ENCODE measurements at regions not wholly inside any gene's neighbourhood (a gene's known extent, or its start where the extent isn't known, plus 50 kb on each side); places are given as distances from the start of the nearest gene placed in this dataset.

- Histone ChIP-seq H3K9me3 (ENCODE audit: control insufficient read depth in 1 of 2, low read length in 2 of 2) (peaks cover 0 to 2% of the 10 kb centered on the region in 2 donors), H3K36me3 (ENCODE audit: control insufficient read depth in 1 of 2, insufficient read depth in 2 of 2, low read length in 2 of 2) (no peaks in the 10 kb centered on the region), H3K27me3 (ENCODE audit: control insufficient read depth in 1 of 2, insufficient read depth in 2 of 2, low read length in 2 of 2) (peaks cover 0 to 3% of the 10 kb centered on the region in 2 donors), H3K9ac (ENCODE audit: low read depth in 1 of 2, low read length in 2 of 2) (no peak overlapping the region), H3K4me1 (ENCODE audit: control insufficient read depth in 1 of 2, insufficient read depth in 2 of 2, low read length in 2 of 2) (no peaks in the 10 kb centered on the region), H3K27ac (ENCODE audit: low read depth, low read length) (no peak overlapping the region), H3K4me3 (ENCODE audit: low read depth in 1 of 2, low read length in 2 of 2) (no peak overlapping the region)
Measured at GRCh38 chr19:29366757-29367156, 153.8 kb upstream of the UQCRFS1 start.

GRCh38 chr19:29367791-29368222, 154.9 kb upstream of the UQCRFS1 start:
- no peaks in the 10 kb centered on the region for H3K36me3 ChIP-seq (ENCODE audit: control insufficient read depth in 1 of 2, insufficient read depth in 2 of 2, low read length in 2 of 2)
- no peak overlapping the region for H3K9ac ChIP-seq (ENCODE audit: low read depth in 1 of 2, low read length in 2 of 2)

GRCh38 chr19:29370276-29370675, 155.5 kb upstream of the VSTM2B start:
- H3K27ac ChIP-seq (ENCODE audit: low read depth, low read length): no peak overlapping the region
- H3K4me1 ChIP-seq (ENCODE audit: control insufficient read depth in 1 of 2, insufficient read depth in 2 of 2, low read length in 2 of 2): no peaks in the 10 kb centered on the region
- no peaks in the 10 kb centered on the region for H3K36me3 ChIP-seq (ENCODE audit: control insufficient read depth in 1 of 2, insufficient read depth in 2 of 2, low read length in 2 of 2)
- no peaks in the 10 kb centered on the region for H3K9me3 ChIP-seq (ENCODE audit: control insufficient read depth in 1 of 2, low read length in 2 of 2)
- H3K4me3 ChIP-seq (ENCODE audit: low read depth in 1 of 2, low read length in 2 of 2): no peak overlapping the region
- H3K9ac ChIP-seq (ENCODE audit: low read depth in 1 of 2, low read length in 2 of 2): no peak overlapping the region
- H3K27me3 ChIP-seq (ENCODE audit: control insufficient read depth in 1 of 2, insufficient read depth in 2 of 2, low read length in 2 of 2): peaks cover 0 to 3% of the 10 kb centered on the region in 2 donors

More at GRCh38 chr19:29367791-29368222, 154.9 kb upstream of the UQCRFS1 start:
- Histone ChIP-seq H3K9me3 (ENCODE audit: control insufficient read depth in 1 of 2, low read length in 2 of 2) (no peaks in the 10 kb centered on the region), H3K27me3 (ENCODE audit: control insufficient read depth in 1 of 2, insufficient read depth in 2 of 2, low read length in 2 of 2) (peaks cover 0 to 3% of the 10 kb centered on the region in 2 donors), H3K27ac (ENCODE audit: low read depth, low read length) (no peak overlapping the region), H3K4me1 (ENCODE audit: control insufficient read depth in 1 of 2, insufficient read depth in 2 of 2, low read length in 2 of 2) (no peaks in the 10 kb centered on the region), H3K4me3 (ENCODE audit: low read depth in 1 of 2, low read length in 2 of 2) (no peak overlapping the region)

- H3K27me3 ChIP-seq (ENCODE audit: control insufficient read depth in 1 of 2, insufficient read depth in 2 of 2, low read length in 2 of 2): peaks cover 0 to under 1% of the 10 kb centered on the region in 2 donors
- no peak overlapping the region for H3K27ac ChIP-seq (ENCODE audit: low read depth, low read length)
- no peak overlapping the region for H3K9ac ChIP-seq (ENCODE audit: low read depth in 1 of 2, low read length in 2 of 2)
- H3K36me3 ChIP-seq (ENCODE audit: control insufficient read depth in 1 of 2, insufficient read depth in 2 of 2, low read length in 2 of 2): no peaks in the 10 kb centered on the region
- H3K4me3 ChIP-seq (ENCODE audit: low read depth in 1 of 2, low read length in 2 of 2): no peak overlapping the region
- H3K4me1 ChIP-seq (ENCODE audit: control insufficient read depth in 1 of 2, insufficient read depth in 2 of 2, low read length in 2 of 2): no peaks in the 10 kb centered on the region
- no peaks in the 10 kb centered on the region for H3K9me3 ChIP-seq (ENCODE audit: control insufficient read depth in 1 of 2, low read length in 2 of 2)
Measured at GRCh38 chr19:29371251-29372090, 154.3 kb upstream of the VSTM2B start.

GRCh38 chr19:29372091-29372415, 153.7 kb upstream of the VSTM2B start:
- Histone ChIP-seq H3K9ac (ENCODE audit: low read depth in 1 of 2, low read length in 2 of 2) (no peak overlapping the region), H3K9me3 (ENCODE audit: control insufficient read depth in 1 of 2, low read length in 2 of 2) (no peaks in the 10 kb centered on the region), H3K36me3 (ENCODE audit: control insufficient read depth in 1 of 2, insufficient read depth in 2 of 2, low read length in 2 of 2) (no peaks in the 10 kb centered on the region), H3K27ac (ENCODE audit: low read depth, low read length) (no peak overlapping the region), H3K27me3 (ENCODE audit: control insufficient read depth in 1 of 2, insufficient read depth in 2 of 2, low read length in 2 of 2) (no peaks in the 10 kb centered on the region), H3K4me3 (ENCODE audit: low read depth in 1 of 2, low read length in 2 of 2) (no peak overlapping the region), H3K4me1 (ENCODE audit: control insufficient read depth in 1 of 2, insufficient read depth in 2 of 2, low read length in 2 of 2) (no peaks in the 10 kb centered on the region)

GRCh38 chr19:29372461-29372860, 153.3 kb upstream of the VSTM2B start:
- Histone ChIP-seq H3K4me1 (ENCODE audit: control insufficient read depth in 1 of 2, insufficient read depth in 2 of 2, low read length in 2 of 2) (no peaks in the 10 kb centered on the region), H3K27ac (ENCODE audit: low read depth, low read length) (no peak overlapping the region), H3K9ac (ENCODE audit: low read depth in 1 of 2, low read length in 2 of 2) (no peak overlapping the region), H3K27me3 (ENCODE audit: control insufficient read depth in 1 of 2, insufficient read depth in 2 of 2, low read length in 2 of 2) (no peaks in the 10 kb centered on the region), H3K36me3 (ENCODE audit: control insufficient read depth in 1 of 2, insufficient read depth in 2 of 2, low read length in 2 of 2) (no peaks in the 10 kb centered on the region), H3K4me3 (ENCODE audit: low read depth in 1 of 2, low read length in 2 of 2) (no peak overlapping the region), H3K9me3 (ENCODE audit: control insufficient read depth in 1 of 2, low read length in 2 of 2) (no peaks in the 10 kb centered on the region)

- Histone ChIP-seq H3K27ac (ENCODE audit: low read depth, low read length) (no peak overlapping the region), H3K9me3 (ENCODE audit: control insufficient read depth in 1 of 2, low read length in 2 of 2) (no peaks in the 10 kb centered on the region), H3K4me3 (ENCODE audit: low read depth in 1 of 2, low read length in 2 of 2) (no peak overlapping the region), H3K4me1 (ENCODE audit: control insufficient read depth in 1 of 2, insufficient read depth in 2 of 2, low read length in 2 of 2) (no peaks in the 10 kb centered on the region), H3K36me3 (ENCODE audit: control insufficient read depth in 1 of 2, insufficient read depth in 2 of 2, low read length in 2 of 2) (no peaks in the 10 kb centered on the region), H3K27me3 (ENCODE audit: control insufficient read depth in 1 of 2, insufficient read depth in 2 of 2, low read length in 2 of 2) (no peaks in the 10 kb centered on the region), H3K9ac (ENCODE audit: low read depth in 1 of 2, low read length in 2 of 2) (no peak overlapping the region)
Measured at GRCh38 chr19:29372921-29373797, 152.6 kb upstream of the VSTM2B start.

GRCh38 chr19:29375429-29376119, 150.2 kb upstream of the VSTM2B start:
- Histone ChIP-seq H3K27me3 (ENCODE audit: control insufficient read depth in 1 of 2, insufficient read depth in 2 of 2, low read length in 2 of 2) (no peaks in the 10 kb centered on the region), H3K36me3 (ENCODE audit: control insufficient read depth in 1 of 2, insufficient read depth in 2 of 2, low read length in 2 of 2) (no peaks in the 10 kb centered on the region), H3K27ac (ENCODE audit: low read depth, low read length) (no peak overlapping the region), H3K9ac (ENCODE audit: low read depth in 1 of 2, low read length in 2 of 2) (no peak overlapping the region), H3K4me3 (ENCODE audit: low read depth in 1 of 2, low read length in 2 of 2) (no peak overlapping the region), H3K4me1 (ENCODE audit: control insufficient read depth in 1 of 2, insufficient read depth in 2 of 2, low read length in 2 of 2) (no peaks in the 10 kb centered on the region), H3K9me3 (ENCODE audit: control insufficient read depth in 1 of 2, low read length in 2 of 2) (no peaks in the 10 kb centered on the region)

GRCh38 chr19:29376855-29377354, 148.9 kb upstream of the VSTM2B start:
- H3K4me3 ChIP-seq (ENCODE audit: low read depth in 1 of 2, low read length in 2 of 2): no peak overlapping the region
- no peaks in the 10 kb centered on the region for H3K9me3 ChIP-seq (ENCODE audit: control insufficient read depth in 1 of 2, low read length in 2 of 2)
- no peaks in the 10 kb centered on the region for H3K36me3 ChIP-seq (ENCODE audit: control insufficient read depth in 1 of 2, insufficient read depth in 2 of 2, low read length in 2 of 2)
- H3K4me1 ChIP-seq (ENCODE audit: control insufficient read depth in 1 of 2, insufficient read depth in 2 of 2, low read length in 2 of 2): no peaks in the 10 kb centered on the region
- H3K9ac ChIP-seq (ENCODE audit: low read depth in 1 of 2, low read length in 2 of 2): no peak overlapping the region
- H3K27me3 ChIP-seq (ENCODE audit: control insufficient read depth in 1 of 2, insufficient read depth in 2 of 2, low read length in 2 of 2): no peaks in the 10 kb centered on the region
- no peak overlapping the region for H3K27ac ChIP-seq (ENCODE audit: low read depth, low read length)

All from duodenal mucosa (tissue), 2 donors.